GM12891 (cell line): ENCODE measurements at regions not wholly inside any gene's neighbourhood (a gene's known extent, or its start where the extent isn't known, plus 50 kb on each side); places are given as distances from the start of the nearest gene placed in this dataset.

Experiments used
- DNase-seq: peaks from one replicate; pipeline ENCODE4 v3.0.0; 2011; ENCODE audit warnings: low spot score; ENCODE audit not compliant: insufficient read length
- FAIRE-seq: peaks from 2 replicates; lab custom pipeline; 2011; peaks lifted over from hg19 to GRCh38; lab: Jason Lieb, UNC
- PAX5 ChIP-seq: IDR thresholded peaks from 2 replicates; pipeline ENCODE4 v1.6.1; 2011; ENCODE audit warnings: low read length, moderate library complexity, mild to moderate bottlenecking; ENCODE audit not compliant: insufficient read depth, severe bottlenecking
- POLR2A ChIP-seq: IDR thresholded peaks from 2 replicates; pipeline ENCODE4 v1.6.1; 2011; ENCODE audit warnings: low read depth, low read length, control low read depth
- POLR2AphosphoS5 ChIP-seq: IDR thresholded peaks from 2 replicates; pipeline ENCODE4 v1.6.1; 2011; ENCODE audit warnings: low read depth, low read length, control low read depth
- POU2F2 ChIP-seq: IDR thresholded peaks from 2 replicates; pipeline ENCODE4 v1.6.1; 2011; ENCODE audit warnings: low read depth, mild to moderate bottlenecking, control low read depth, low read length, moderate library complexity
- SPI1 ChIP-seq: IDR thresholded peaks from 2 replicates; pipeline ENCODE4 v1.6.1; 2011; ENCODE audit warnings: low read depth, low read length, control low read depth
- TAF1 ChIP-seq: IDR thresholded peaks from 2 replicates; pipeline ENCODE4 v1.6.1; 2011; ENCODE audit warnings: low read depth, low read length, control low read depth

GRCh38 chr6:159513914-159514313 lies 179.1 kb downstream of the SOD2 start:
- DNase-seq: no peak
- FAIRE-seq: no peak
- TF ChIP-seq PAX5 (no peak), TAF1 (no peak), SPI1 (no peak), POLR2A (no peak), POU2F2 (no peak), POLR2AphosphoS5 (no peak)

- DNase-seq (no peak), FAIRE-seq (no peak)
- no peak for TF ChIP-seq PAX5
- no peak for TF ChIP-seq TAF1
- TF ChIP-seq SPI1: no peak
Measured at GRCh38 chr6:159513074-159513720, 179.8 kb downstream of the SOD2 start.

GRCh38 chr6:159512571-159512970 lies 180.5 kb downstream of the SOD2 start:
- no peak for TF ChIP-seq POU2F2
- no peak for TF ChIP-seq SPI1
- no peak for TF ChIP-seq POLR2AphosphoS5
- TF ChIP-seq PAX5: no peak
- no peak for TF ChIP-seq TAF1
- TF ChIP-seq POLR2A: no peak
- no peak for FAIRE-seq

GRCh38 chr6:159512104-159512503 lies 180.9 kb downstream of the SOD2 start:
- TF ChIP-seq TAF1: no peak
- FAIRE-seq (no peak), DNase-seq (no peak)

More at GRCh38 chr6:159512571-159512970, 180.5 kb downstream of the SOD2 start:
- DNase-seq: no peak

- no peak for DNase-seq
- TF ChIP-seq PAX5 (no peak), TAF1 (no peak), POLR2AphosphoS5 (no peak), POLR2A (no peak), POU2F2 (no peak), SPI1 (no peak)
- FAIRE-seq: no peak
Measured at GRCh38 chr6:159510141-159510540, 182.9 kb downstream of the SOD2 start.

- DNase-seq (no peak), FAIRE-seq (no peak)
- no peak for TF ChIP-seq PAX5
- no peak for TF ChIP-seq TAF1
- no peak for TF ChIP-seq POU2F2
Measured at GRCh38 chr6:159508931-159509330, 184.1 kb downstream of the SOD2 start.

- no peak for FAIRE-seq
- DNase-seq: no peak
- no peak for TF ChIP-seq SPI1
- TF ChIP-seq POLR2AphosphoS5: no peak
Measured at GRCh38 chr6:159506048-159506447, 187.0 kb downstream of the SOD2 start.

GRCh38 chr6:159505140-159505922 lies 187.7 kb downstream of the SOD2 start:
- TF ChIP-seq POLR2AphosphoS5: no peak
- FAIRE-seq (no peak), DNase-seq (no peak)

- DNase-seq (no peak), FAIRE-seq (no peak)
- TF ChIP-seq PAX5 (no peak), SPI1 (no peak), POLR2AphosphoS5 (no peak), TAF1 (no peak), POLR2A (no peak), POU2F2 (no peak)
Measured at GRCh38 chr6:159501558-159501957, 191.5 kb downstream of the SOD2 start.

GRCh38 chr6:159499034-159499433 lies 194.0 kb downstream of the SOD2 start:
- FAIRE-seq (no peak), DNase-seq (no peak)

GRCh38 chr6:159494586-159494972 lies 198.5 kb downstream of the SOD2 start:
- TF ChIP-seq POLR2A (no peak), POLR2AphosphoS5 (no peak), TAF1 (no peak), SPI1 (no peak), PAX5 (no peak), POU2F2 (no peak)
- FAIRE-seq (no peak), DNase-seq (no peak)

More at GRCh38 chr6:159499034-159499433, 194.0 kb downstream of the SOD2 start:
- TF ChIP-seq SPI1 (no peak), POLR2A (no peak), TAF1 (no peak), POLR2AphosphoS5 (no peak), POU2F2 (no peak), PAX5 (no peak)
